ENCODE measurements at regions not wholly inside any gene's neighbourhood (a gene's known extent, or its start where the extent isn't known, plus 50 kb on each side); places are given as distances from the start of the nearest gene placed in this dataset.

DNA sequence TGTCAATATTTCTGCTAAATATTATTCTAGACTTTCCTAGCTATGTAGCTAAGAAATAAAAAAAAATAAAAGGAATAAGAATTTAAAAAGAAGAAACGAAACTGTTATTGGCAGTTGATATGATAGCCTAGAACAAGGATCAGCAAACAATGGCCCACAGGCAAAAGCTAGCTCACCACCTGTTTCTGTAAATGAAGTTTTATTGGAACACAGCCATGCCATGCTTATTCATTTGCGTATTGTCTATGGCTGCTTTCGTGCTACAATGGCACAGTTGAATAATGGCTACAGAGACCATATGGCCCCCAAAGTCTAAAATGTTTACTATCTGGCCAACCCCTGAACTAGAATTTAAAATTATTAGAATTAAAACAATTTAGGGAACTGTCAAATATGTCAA is 952.6 kb upstream of the MAP3K7 start:
- H3K27ac ChIP-seq (ENCODE audit: low read depth in 1 of 2, low read length in 2 of 2): no peak overlapping the region
- no peak overlapping the region for H3K9ac ChIP-seq (ENCODE audit: low read depth in 1 of 2, low read length in 2 of 2)
- DNase-seq (ENCODE audit: low spot score): no peak
- peaks cover 0 to 2% (median 0%) of the 10 kb centered on the region in 4 donors for H3K27me3 ChIP-seq (ENCODE audit: control insufficient read depth in 4 of 4, insufficient read depth in 4 of 4, low read length in 3 of 4)
- TF ChIP-seq RXRA (IDR thresholded peaks at IDR 0.05) (no peak), JUND (IDR thresholded peaks at IDR 0.05) (no peak), HNF4G (IDR thresholded peaks at IDR 0.05) (no peak), TAF1 (conservative IDR thresholded peaks at IDR 0.05) (no peak), FOXA2 (IDR thresholded peaks at IDR 0.05) (no peak), GABPA (IDR thresholded peaks at IDR 0.05 in 1 of 2, conservative IDR thresholded peaks at IDR 0.05 in 1 of 2) (no peak), FOXA1 (IDR thresholded peaks at IDR 0.05) (no peak), SP1 (IDR thresholded peaks at IDR 0.05) (no peak), HNF4A (conservative IDR thresholded peaks at IDR 0.05) (no peak), EGR1 (IDR thresholded peaks at IDR 0.05; ENCODE audit: low read depth in 2 of 2) (no peak), NR2F2 (IDR thresholded peaks at IDR 0.05) (no peak), YY1 (IDR thresholded peaks at IDR 0.05) (no peak), RAD21 (IDR thresholded peaks at IDR 0.05) (no peak)
- TF ChIP-seq, protein P1, sequence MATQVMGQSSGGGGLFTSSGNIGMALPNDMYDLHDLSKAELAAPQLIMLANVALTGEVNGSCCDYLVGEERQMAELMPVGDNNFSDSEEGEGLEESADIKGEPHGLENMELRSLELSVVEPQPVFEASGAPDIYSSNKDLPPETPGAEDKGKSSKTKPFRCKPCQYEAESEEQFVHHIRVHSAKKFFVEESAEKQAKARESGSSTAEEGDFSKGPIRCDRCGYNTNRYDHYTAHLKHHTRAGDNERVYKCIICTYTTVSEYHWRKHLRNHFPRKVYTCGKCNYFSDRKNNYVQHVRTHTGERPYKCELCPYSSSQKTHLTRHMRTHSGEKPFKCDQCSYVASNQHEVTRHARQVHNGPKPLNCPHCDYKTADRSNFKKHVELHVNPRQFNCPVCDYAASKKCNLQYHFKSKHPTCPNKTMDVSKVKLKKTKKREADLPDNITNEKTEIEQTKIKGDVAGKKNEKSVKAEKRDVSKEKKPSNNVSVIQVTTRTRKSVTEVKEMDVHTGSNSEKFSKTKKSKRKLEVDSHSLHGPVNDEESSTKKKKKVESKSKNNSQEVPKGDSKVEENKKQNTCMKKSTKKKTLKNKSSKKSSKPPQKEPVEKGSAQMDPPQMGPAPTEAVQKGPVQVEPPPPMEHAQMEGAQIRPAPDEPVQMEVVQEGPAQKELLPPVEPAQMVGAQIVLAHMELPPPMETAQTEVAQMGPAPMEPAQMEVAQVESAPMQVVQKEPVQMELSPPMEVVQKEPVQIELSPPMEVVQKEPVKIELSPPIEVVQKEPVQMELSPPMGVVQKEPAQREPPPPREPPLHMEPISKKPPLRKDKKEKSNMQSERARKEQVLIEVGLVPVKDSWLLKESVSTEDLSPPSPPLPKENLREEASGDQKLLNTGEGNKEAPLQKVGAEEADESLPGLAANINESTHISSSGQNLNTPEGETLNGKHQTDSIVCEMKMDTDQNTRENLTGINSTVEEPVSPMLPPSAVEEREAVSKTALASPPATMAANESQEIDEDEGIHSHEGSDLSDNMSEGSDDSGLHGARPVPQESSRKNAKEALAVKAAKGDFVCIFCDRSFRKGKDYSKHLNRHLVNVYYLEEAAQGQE (IDR thresholded peaks at IDR 0.05): no peak
- TF ChIP-seq, protein P2, sequence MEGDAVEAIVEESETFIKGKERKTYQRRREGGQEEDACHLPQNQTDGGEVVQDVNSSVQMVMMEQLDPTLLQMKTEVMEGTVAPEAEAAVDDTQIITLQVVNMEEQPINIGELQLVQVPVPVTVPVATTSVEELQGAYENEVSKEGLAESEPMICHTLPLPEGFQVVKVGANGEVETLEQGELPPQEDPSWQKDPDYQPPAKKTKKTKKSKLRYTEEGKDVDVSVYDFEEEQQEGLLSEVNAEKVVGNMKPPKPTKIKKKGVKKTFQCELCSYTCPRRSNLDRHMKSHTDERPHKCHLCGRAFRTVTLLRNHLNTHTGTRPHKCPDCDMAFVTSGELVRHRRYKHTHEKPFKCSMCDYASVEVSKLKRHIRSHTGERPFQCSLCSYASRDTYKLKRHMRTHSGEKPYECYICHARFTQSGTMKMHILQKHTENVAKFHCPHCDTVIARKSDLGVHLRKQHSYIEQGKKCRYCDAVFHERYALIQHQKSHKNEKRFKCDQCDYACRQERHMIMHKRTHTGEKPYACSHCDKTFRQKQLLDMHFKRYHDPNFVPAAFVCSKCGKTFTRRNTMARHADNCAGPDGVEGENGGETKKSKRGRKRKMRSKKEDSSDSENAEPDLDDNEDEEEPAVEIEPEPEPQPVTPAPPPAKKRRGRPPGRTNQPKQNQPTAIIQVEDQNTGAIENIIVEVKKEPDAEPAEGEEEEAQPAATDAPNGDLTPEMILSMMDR (IDR thresholded peaks at IDR 0.05; ENCODE audit: low read depth, low read length, missing input control): no peak
- TF ChIP-seq, protein P3, sequence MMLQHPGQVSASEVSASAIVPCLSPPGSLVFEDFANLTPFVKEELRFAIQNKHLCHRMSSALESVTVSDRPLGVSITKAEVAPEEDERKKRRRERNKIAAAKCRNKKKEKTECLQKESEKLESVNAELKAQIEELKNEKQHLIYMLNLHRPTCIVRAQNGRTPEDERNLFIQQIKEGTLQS (IDR thresholded peaks at IDR 0.05): no peak
- TF ChIP-seq, protein P4, sequence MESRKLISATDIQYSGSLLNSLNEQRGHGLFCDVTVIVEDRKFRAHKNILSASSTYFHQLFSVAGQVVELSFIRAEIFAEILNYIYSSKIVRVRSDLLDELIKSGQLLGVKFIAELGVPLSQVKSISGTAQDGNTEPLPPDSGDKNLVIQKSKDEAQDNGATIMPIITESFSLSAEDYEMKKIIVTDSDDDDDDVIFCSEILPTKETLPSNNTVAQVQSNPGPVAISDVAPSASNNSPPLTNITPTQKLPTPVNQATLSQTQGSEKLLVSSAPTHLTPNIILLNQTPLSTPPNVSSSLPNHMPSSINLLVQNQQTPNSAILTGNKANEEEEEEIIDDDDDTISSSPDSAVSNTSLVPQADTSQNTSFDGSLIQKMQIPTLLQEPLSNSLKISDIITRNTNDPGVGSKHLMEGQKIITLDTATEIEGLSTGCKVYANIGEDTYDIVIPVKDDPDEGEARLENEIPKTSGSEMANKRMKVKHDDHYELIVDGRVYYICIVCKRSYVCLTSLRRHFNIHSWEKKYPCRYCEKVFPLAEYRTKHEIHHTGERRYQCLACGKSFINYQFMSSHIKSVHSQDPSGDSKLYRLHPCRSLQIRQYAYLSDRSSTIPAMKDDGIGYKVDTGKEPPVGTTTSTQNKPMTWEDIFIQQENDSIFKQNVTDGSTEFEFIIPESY (IDR thresholded peaks at IDR 0.05): no peak
- TF ChIP-seq, protein P5, sequence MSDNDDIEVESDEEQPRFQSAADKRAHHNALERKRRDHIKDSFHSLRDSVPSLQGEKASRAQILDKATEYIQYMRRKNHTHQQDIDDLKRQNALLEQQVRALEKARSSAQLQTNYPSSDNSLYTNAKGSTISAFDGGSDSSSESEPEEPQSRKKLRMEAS (IDR thresholded peaks at IDR 0.05): no peak
- peaks cover 0 to 2% (median 0%) of the 10 kb centered on the region in 4 donors for H3K9me3 ChIP-seq (ENCODE audit: control insufficient read depth in 4 of 4, low read length in 3 of 4)
- no peaks in the 10 kb centered on the region for H3K36me3 ChIP-seq (ENCODE audit: control insufficient read depth in 4 of 4, insufficient read depth in 3 of 4, low read depth in 1 of 4, low read length in 3 of 4)
- WGBS: 83% methylated on average over 3 of the region's 3 CpGs
- H3K4me1 ChIP-seq (ENCODE audit: control insufficient read depth in 4 of 4, insufficient read depth in 4 of 4, low read length in 3 of 4): no peaks in the 10 kb centered on the region
- no peak overlapping the region for H3K4me3 ChIP-seq (ENCODE audit: low read depth in 1 of 3, low read length in 3 of 3)

Data from liver (tissue), 8 donors.